HL-60 (cell line): ENCODE measurements at regions not wholly inside any gene's neighbourhood (a gene's known extent, or its start where the extent isn't known, plus 50 kb on each side); places are given as distances from the start of the nearest gene placed in this dataset.

Source experiments
- DNase-seq, 2 experiments: peaks; one replicate each; pipeline ENCODE4 v3.0.0-alpha.2; 2010 to 2020; ENCODE audit warnings: low read depth in 1 of 2, low spot score in 1 of 2
- H3K27ac ChIP-seq: fragments of 250-450 bp; sonication (Bioruptor Pico); replicated peaks from 2 replicates; pipeline ENCODE4 v1.5.1; 2020; ENCODE audit warnings: mild to moderate bottlenecking, moderate library complexity
- H3K27me3 ChIP-seq: fragments of 250-450 bp; sonication (Bioruptor Pico); 2 replicates; pipeline ENCODE4 v1.5.1; 2021; ENCODE audit warnings: mild to moderate bottlenecking, moderate library complexity; ENCODE audit not compliant: insufficient read depth, poor library complexity, severe bottlenecking
- H3K4me3 ChIP-seq: replicated peaks from 2 replicates; pipeline ENCODE4 v1.5.1; 2011; ENCODE audit warnings: mild to moderate bottlenecking, control low read depth, low read length; ENCODE audit not compliant: insufficient read depth
- CTCF ChIP-seq: IDR thresholded peaks from one replicate; pipeline ENCODE4 v1.5.1; 2011; ENCODE audit warnings: low read length, control low read depth, inconsistent platforms; ENCODE audit not compliant: insufficient read depth
- GABPA ChIP-seq: IDR thresholded peaks from 2 replicates; pipeline ENCODE4 v1.6.1; 2012; ENCODE audit warnings: low read depth
- POLR2AphosphoS5 ChIP-seq: IDR thresholded peaks from 2 replicates; pipeline ENCODE4 v1.6.1; 2012; ENCODE audit warnings: low read depth
- REST ChIP-seq: IDR thresholded peaks from 2 replicates; pipeline ENCODE4 v1.6.1; 2012; ENCODE audit warnings: low read depth; ENCODE audit not compliant: insufficient replicate concordance
- SPI1 ChIP-seq: IDR thresholded peaks from 2 replicates; pipeline ENCODE4 v1.6.1; 2012; ENCODE audit warnings: low read depth, mild to moderate bottlenecking, borderline replicate concordance

DNA sequence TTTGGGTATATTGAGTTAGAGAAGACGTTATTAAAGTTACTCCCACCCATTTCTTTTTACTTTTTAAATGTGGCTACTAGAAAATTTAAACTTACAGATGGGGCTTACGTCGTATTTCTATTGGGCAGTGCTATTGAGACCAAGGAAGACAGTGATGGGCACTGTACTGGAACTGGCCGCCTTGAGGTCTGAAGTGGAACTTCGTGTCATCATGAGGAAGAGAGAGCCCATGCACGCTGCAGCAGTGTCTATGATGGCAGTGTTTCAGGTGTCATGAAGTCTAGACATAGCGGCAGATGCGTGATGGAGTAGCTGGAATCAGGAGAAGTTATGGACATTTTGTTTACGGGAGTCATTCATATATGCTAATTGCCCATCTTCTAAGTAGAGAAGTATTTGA lies 143.7 kb downstream of the LRRC70 start:
- no peak overlapping the region for H3K27ac ChIP-seq
- TF ChIP-seq POLR2AphosphoS5 (no peak), GABPA (no peak), REST (no peak), SPI1 (no peak), CTCF (no peak)
- H3K27me3 ChIP-seq: no peaks in the 10 kb centered on the region
- no peak for DNase-seq
- no peak overlapping the region for H3K4me3 ChIP-seq

- Histone ChIP-seq H3K27ac (no peak overlapping the region; the same call in 1 of the 2 replicates), H3K4me3 (no peak overlapping the region), H3K27me3 (no peaks in the 10 kb centered on the region)
- peak in 1 of 2 experiments; percentile 47 for DNase-seq
- TF ChIP-seq REST (no peak), CTCF (no peak)
Measured at GRCh38 chr5:62720031-62720441, 141.4 kb downstream of the LRRC70 start.

DNA sequence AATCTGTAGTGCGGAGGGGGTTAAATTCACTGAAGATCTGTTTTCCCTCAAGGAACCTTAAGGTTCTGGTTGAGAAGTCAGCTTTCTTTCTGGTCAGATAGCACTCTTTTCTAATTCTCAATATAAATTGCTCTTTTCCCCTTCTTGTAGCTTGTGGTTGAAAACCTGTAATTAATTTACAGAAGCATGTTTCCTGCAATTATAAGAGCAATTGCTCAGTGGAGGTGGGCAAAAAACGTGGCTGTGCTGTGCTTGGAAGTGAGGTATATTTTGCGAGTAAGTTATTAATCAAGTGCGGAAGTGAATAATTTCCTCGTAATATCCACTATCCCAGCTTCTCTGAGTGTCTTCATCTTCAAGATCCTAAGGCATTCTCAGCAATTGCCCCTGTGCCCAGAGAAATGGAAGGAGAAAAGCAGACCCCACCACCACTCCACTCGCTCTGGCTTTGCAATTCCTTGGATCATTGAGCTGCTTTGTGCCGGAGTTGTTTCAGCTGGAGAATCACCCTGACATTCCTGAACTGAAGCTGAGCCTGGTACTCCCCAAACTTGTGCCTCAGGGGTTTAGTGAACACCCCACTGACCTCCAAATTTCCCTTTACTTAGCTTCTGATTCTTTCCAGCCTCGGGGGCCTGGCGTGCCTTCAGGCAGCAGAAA lies 140.6 kb downstream of the LRRC70 start:
- H3K27ac ChIP-seq: no peak overlapping the region
- DNase-seq: no peak
- TF ChIP-seq SPI1 (no peak), REST (no peak), GABPA (no peak), POLR2AphosphoS5 (no peak), CTCF (no peak)

More for the DNA sequence above, 140.6 kb downstream of the LRRC70 start:
- Histone ChIP-seq H3K4me3 (no peak overlapping the region), H3K27me3 (no peaks in the 10 kb centered on the region)
